CD4-positive, alpha-beta T cell (primary cell): ENCODE measurements at regions not wholly inside any gene's neighbourhood (a gene's known extent, or its start where the extent isn't known, plus 50 kb on each side); places are given as distances from the start of the nearest gene placed in this dataset.

ENCODE experiments used
- ATAC-seq: fragments of 200-7000 bp; cut with Tn5 transposase; one replicate; pipeline ENCODE4 v1.10.0; 2022; ENCODE audit warnings: mild to moderate bottlenecking; ENCODE audit not compliant: poor library complexity
- CTCF ChIA-PET: fragments of 350-600 bp; sonication (Branson Sonifier 250); formaldehyde crosslinking; loops from one replicate; lab custom pipeline; 2021; ENCODE audit warnings: antibody characterized with exemption, inconsistent platforms; lab: Charles Lee
- POLR2A ChIA-PET: fragments of 350-600 bp; sonication (Branson Sonifier 250); formaldehyde crosslinking; loops from one replicate; lab custom pipeline; 2021; ENCODE audit warnings: antibody characterized with exemption, inconsistent platforms; lab: Charles Lee
- DNase-seq, 14 experiments: peaks; one replicate each; pipeline ENCODE4 v3.0.0-alpha.2; 2013 to 2020; ENCODE audit warnings: mixed read lengths in 2 of 14
- H3K27ac ChIP-seq, 2 donors: one replicate each; pipeline versions ENCODE4 v1.5.1 to v1.7.0; 2013; ENCODE audit warnings: low read length in 2 of 2, low read depth in 1 of 2, mild to moderate bottlenecking in 1 of 2
- H3K27me3 ChIP-seq, 2 experiments: 1 replicate in 1 of 2; 2 replicates in 1 of 2; pipeline versions ENCODE4 v1.6.1 to v1.7.0; 2013; ENCODE audit warnings: low read length in 2 of 2, control low read depth in 1 of 2, mild to moderate bottlenecking in 1 of 2, moderate library complexity in 1 of 2; ENCODE audit not compliant: insufficient read depth in 2 of 2, control insufficient read depth in 1 of 2
- H3K36me3 ChIP-seq: one replicate; pipeline ENCODE4 v1.6.1; 2013; ENCODE audit warnings: low read length, control low read depth; ENCODE audit not compliant: insufficient read depth
- H3K4me1 ChIP-seq: one replicate; pipeline ENCODE4 v1.6.1; 2013; ENCODE audit warnings: low read length, control low read depth; ENCODE audit not compliant: insufficient read depth
- H3K4me3 ChIP-seq: one replicate; pipeline ENCODE4 v1.5.1; 2013; ENCODE audit warnings: mild to moderate bottlenecking, low read length, moderate library complexity
- H3K9me3 ChIP-seq, 2 experiments: 1 replicate in 1 of 2; 2 replicates in 1 of 2; pipeline versions ENCODE4 v1.6.1 to v1.7.0; 2013; ENCODE audit warnings: low read length in 2 of 2, mild to moderate bottlenecking in 2 of 2, control low read depth in 1 of 2, moderate library complexity in 1 of 2; ENCODE audit not compliant: control insufficient read depth in 1 of 2, insufficient read depth in 1 of 2
- H3K27ac Mint-ChIP-seq: one replicate; pipeline ENCODE4 v1.8.0; 2020; ENCODE audit warnings: mixed read lengths
- H3K27me3 Mint-ChIP-seq: one replicate; pipeline ENCODE4 v1.8.0; 2021; ENCODE audit warnings: mixed read lengths
- H3K36me3 Mint-ChIP-seq: one replicate; pipeline ENCODE4 v1.8.0; 2021; ENCODE audit warnings: low read depth, mixed read lengths
- H3K4me1 Mint-ChIP-seq: one replicate; pipeline ENCODE4 v1.8.0; 2021; ENCODE audit warnings: low read depth, mixed read lengths
- H3K4me3 Mint-ChIP-seq: one replicate; pipeline ENCODE4 v1.8.0; 2020; ENCODE audit warnings: mild to moderate bottlenecking, mixed read lengths
- H3K9me3 Mint-ChIP-seq: one replicate; pipeline ENCODE4 v1.8.0; 2020; ENCODE audit warnings: mixed read lengths
- CTCF ChIP-seq: fragments of 200-600 bp; IDR thresholded peaks from one replicate; pipeline ENCODE4 v1.8.0; 2022; ENCODE audit warnings: antibody characterized with exemption, mild to moderate bottlenecking
- intact Hi-C, 2 experiments: fragments of 100-400 bp; cut with DNase I in 1 of 2; cut with micrococcal nuclease in 1 of 2; formaldehyde crosslinking; loops; one replicate each; pipeline versions ENCODE4 v1.15.1 to v1.9.0; 2023 to 2025; cut with DNase I, micrococcal nuclease

- Mint-ChIP-seq H3K4me3 (no peak overlapping the region), H3K4me1 (no peaks in the 10 kb centered on the region), H3K36me3 (no peaks in the 10 kb centered on the region), H3K27me3 (no peaks in the 10 kb centered on the region), H3K9me3 (no peaks in the 10 kb centered on the region), H3K27ac (no peak overlapping the region)
- peaks cover 0 to 5% of the 10 kb centered on the region in 2 experiments for H3K9me3 ChIP-seq
- ATAC-seq (no peak), DNase-seq (no peak)
- intact Hi-C loops: no loop called here
- no peak overlapping the region for H3K4me3 ChIP-seq
- no peaks in the 10 kb centered on the region for H3K27me3 ChIP-seq
- H3K36me3 ChIP-seq: no peaks in the 10 kb centered on the region
- no peak for TF ChIP-seq CTCF
- H3K27ac ChIP-seq: no peak overlapping the region
- H3K4me1 ChIP-seq: no peaks in the 10 kb centered on the region
- ChIA-PET CTCF (no interaction called here), POLR2A (no interaction called here)
Measured at GRCh38 chr16:59148056-59148768, 414.1 kb upstream of the GOT2 start.

GRCh38 chr16:59146140-59146539 is 412.0 kb upstream of the GOT2 start:
- Histone ChIP-seq H3K9me3 (peaks cover 0 to 5% of the 10 kb centered on the region in 2 experiments), H3K36me3 (no peaks in the 10 kb centered on the region), H3K27me3 (no peaks in the 10 kb centered on the region), H3K4me1 (no peaks in the 10 kb centered on the region), H3K4me3 (no peak overlapping the region), H3K27ac (no peak overlapping the region)
- CTCF ChIA-PET: no interaction called here
- Mint-ChIP-seq H3K4me1 (no peaks in the 10 kb centered on the region), H3K4me3 (no peak overlapping the region), H3K27ac (no peak overlapping the region), H3K27me3 (no peaks in the 10 kb centered on the region), H3K36me3 (no peaks in the 10 kb centered on the region), H3K9me3 (no peaks in the 10 kb centered on the region)
- intact Hi-C loops: no loop called here
- POLR2A ChIA-PET: no interaction called here
- ATAC-seq (no peak), DNase-seq (no peak)
- no peak for TF ChIP-seq CTCF

- Mint-ChIP-seq H3K9me3 (no peaks in the 10 kb centered on the region), H3K36me3 (no peaks in the 10 kb centered on the region), H3K4me1 (no peaks in the 10 kb centered on the region), H3K27ac (no peak overlapping the region), H3K4me3 (no peak overlapping the region), H3K27me3 (no peaks in the 10 kb centered on the region)
- intact Hi-C loops: no loop called here
- H3K4me3 ChIP-seq: no peak overlapping the region
- TF ChIP-seq CTCF: no peak
- ATAC-seq (no peak), DNase-seq (no peak)
- ChIA-PET POLR2A (no interaction called here), CTCF (no interaction called here)
- H3K9me3 ChIP-seq: peaks cover 0 to 9% of the 10 kb centered on the region in 2 experiments
- H3K27ac ChIP-seq: no peak overlapping the region
- H3K27me3 ChIP-seq: no peaks in the 10 kb centered on the region
- no peaks in the 10 kb centered on the region for H3K36me3 ChIP-seq
- no peaks in the 10 kb centered on the region for H3K4me1 ChIP-seq
Measured at GRCh38 chr16:59144841-59145240, 410.7 kb upstream of the GOT2 start.
